Psoas muscle (tissue), 7 donors: ENCODE measurements at regions not wholly inside any gene's neighbourhood (a gene's known extent, or its start where the extent isn't known, plus 50 kb on each side); places are given as distances from the start of the nearest gene placed in this dataset.

Experiments
- ATAC-seq, 4 donors: fragments of 200-7000 bp; cut with Tn5 transposase; one replicate each; pipeline ENCODE4 v1.9.1; 2020; ENCODE audit warnings: moderate library complexity in 3 of 4, mild to moderate bottlenecking in 2 of 4
- DNase-seq, 2 donors: peaks; one replicate each; pipeline ENCODE4 v3.0.0-alpha.2; 2020
- H3K27ac ChIP-seq: fragments of 200-600 bp; one replicate; pipeline ENCODE4 v1.8.0; 2022
- H3K27me3 ChIP-seq, 3 donors: fragments of 200-600 bp in 1 of 3; one replicate each; pipeline versions ENCODE4 v1.6.1 to v1.8.0; 2013 to 2022; ENCODE audit warnings: low read length in 2 of 3, mild to moderate bottlenecking in 2 of 3, moderate library complexity in 1 of 3; ENCODE audit not compliant: insufficient read depth in 3 of 3
- H3K36me3 ChIP-seq, 2 donors: fragments of 200-600 bp in 1 of 2; one replicate each; pipeline versions ENCODE4 v1.6.1 to v1.8.0; 2013 to 2022; ENCODE audit warnings: low read depth in 1 of 2, mild to moderate bottlenecking in 1 of 2, moderate library complexity in 1 of 2; ENCODE audit not compliant: insufficient read depth in 1 of 2
- H3K4me1 ChIP-seq: fragments of 200-600 bp; one replicate; pipeline ENCODE4 v1.8.0; 2022
- H3K4me3 ChIP-seq: fragments of 200-600 bp; one replicate; pipeline ENCODE4 v1.8.0; 2022; ENCODE audit warnings: mild to moderate bottlenecking
- H3K9me3 ChIP-seq: fragments of 200-600 bp; one replicate; pipeline ENCODE4 v1.8.0; 2022
- WGBS, 3 donors: extraction: QIAGEN DNeasy Blood & Tissue Kit; methylation state at CpG; one replicate each; pipeline versions ENCODE4 v1.1.6 to v1.1.7; 2013; 5-methylcytosine and 5-hydroxymethylcytosine counted together
- intact Hi-C, 2 donors: fragments of 100-400 bp; cut with DNase I; formaldehyde crosslinking; loops; one replicate each; pipeline versions ENCODE4 v1.11.0 to v1.14.2; 2022
- TF ChIP-seq, protein P1 (sequence below): fragments of 200-600 bp; IDR thresholded peaks from one replicate; pipeline ENCODE4 v1.8.0; 2022; ENCODE audit warnings: antibody characterized with exemption
- donor health status: healthy with polysubstance abuse.
- donor health status: DM: no; HTN: no; CAD: no; lungs with moderate emphysema.
- donor health status: Bipolar disorder and iron deficiency.
- donor health status: healthy.
- donor health status: DM: yes; HTN: yes; CAD: no.
- donor health status: DM: no; HTN: no; CAD: no.
- donor health status: DM: yes; HTN: yes; CAD: no.

DNA sequence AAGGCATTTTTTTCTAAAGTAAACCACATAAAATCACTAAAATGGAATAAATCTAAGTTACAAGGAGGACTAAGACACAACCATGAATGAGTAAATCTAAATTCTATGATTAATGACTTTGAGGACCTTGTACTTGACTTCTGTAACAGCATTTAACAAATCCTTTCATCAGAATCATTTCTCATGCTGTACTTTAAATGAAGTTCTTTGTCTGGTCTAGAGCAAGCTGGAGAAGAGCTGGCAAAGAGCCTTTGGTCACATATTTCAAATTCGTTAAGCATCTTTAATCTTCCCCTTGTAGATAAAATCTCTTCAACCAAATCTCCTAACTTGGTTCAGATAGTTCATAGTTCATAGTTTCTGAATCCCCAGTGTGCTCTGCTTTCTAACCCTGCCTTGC, 405.4 kb downstream of the PTPRC start:
- no peak overlapping the region for H3K4me3 ChIP-seq
- no peak for DNase-seq
- no peaks in the 10 kb centered on the region for H3K4me1 ChIP-seq
- no peaks in the 10 kb centered on the region for H3K9me3 ChIP-seq
- H3K36me3 ChIP-seq: no peaks in the 10 kb centered on the region
- TF ChIP-seq, protein P1, sequence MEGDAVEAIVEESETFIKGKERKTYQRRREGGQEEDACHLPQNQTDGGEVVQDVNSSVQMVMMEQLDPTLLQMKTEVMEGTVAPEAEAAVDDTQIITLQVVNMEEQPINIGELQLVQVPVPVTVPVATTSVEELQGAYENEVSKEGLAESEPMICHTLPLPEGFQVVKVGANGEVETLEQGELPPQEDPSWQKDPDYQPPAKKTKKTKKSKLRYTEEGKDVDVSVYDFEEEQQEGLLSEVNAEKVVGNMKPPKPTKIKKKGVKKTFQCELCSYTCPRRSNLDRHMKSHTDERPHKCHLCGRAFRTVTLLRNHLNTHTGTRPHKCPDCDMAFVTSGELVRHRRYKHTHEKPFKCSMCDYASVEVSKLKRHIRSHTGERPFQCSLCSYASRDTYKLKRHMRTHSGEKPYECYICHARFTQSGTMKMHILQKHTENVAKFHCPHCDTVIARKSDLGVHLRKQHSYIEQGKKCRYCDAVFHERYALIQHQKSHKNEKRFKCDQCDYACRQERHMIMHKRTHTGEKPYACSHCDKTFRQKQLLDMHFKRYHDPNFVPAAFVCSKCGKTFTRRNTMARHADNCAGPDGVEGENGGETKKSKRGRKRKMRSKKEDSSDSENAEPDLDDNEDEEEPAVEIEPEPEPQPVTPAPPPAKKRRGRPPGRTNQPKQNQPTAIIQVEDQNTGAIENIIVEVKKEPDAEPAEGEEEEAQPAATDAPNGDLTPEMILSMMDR: no peak
- no peaks in the 10 kb centered on the region for H3K27me3 ChIP-seq
- WGBS, 3 donors: 32 to 70% (median 42%) methylated on average over 1 of the region's 1 CpG
- intact Hi-C loops: no loop called here
- H3K27ac ChIP-seq: no peak overlapping the region
- no peak for ATAC-seq

DNA sequence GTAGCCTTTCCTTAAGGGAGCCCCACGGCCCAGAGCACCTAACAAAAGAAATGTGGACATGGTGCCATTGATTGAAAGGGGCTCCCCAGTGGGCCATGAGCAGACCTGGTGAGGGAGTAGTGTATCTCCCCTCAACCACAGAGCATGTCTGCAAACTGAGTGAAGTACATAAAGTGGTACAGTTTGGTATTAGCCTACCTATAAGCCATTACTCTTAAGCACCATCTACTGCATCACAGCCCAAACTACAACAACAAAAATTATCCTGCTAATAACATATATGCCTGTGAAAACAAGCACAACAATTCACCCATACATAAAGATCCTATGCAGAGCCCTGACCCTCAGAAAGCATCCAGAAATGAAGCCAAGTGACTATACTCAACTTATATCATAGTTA, 407.8 kb downstream of the PTPRC start:
- TF ChIP-seq, protein P1: no peak
- H3K36me3 ChIP-seq: no peaks in the 10 kb centered on the region
- no peaks in the 10 kb centered on the region for H3K27me3 ChIP-seq
- no peak overlapping the region for H3K27ac ChIP-seq
- ATAC-seq: no peak
- intact Hi-C loops: no loop called here
- H3K9me3 ChIP-seq: no peaks in the 10 kb centered on the region
- H3K4me1 ChIP-seq: no peaks in the 10 kb centered on the region
- 79 to 95% (median 83%) methylated on average over 1 of the region's 1 CpG for WGBS, 3 donors
- no peak for DNase-seq
- H3K4me3 ChIP-seq: no peak overlapping the region

DNA sequence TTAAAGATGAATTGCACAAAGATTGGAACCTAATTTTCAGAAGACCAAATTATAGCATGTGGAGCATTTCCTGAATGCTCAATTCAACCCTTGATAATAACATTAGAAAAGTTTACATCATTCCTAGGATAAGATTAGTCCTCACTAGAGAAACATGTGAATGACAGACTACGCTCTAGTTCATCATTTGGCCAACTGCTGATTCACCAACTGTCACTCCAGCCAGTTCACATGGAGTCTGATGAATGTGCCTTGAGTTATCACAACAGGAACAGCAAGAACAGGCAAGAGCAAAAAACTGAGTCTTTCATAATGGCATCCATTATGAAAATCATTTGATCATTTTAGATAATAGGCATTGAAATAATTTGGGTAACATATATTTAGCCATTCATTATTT, 415.9 kb downstream of the PTPRC start:
- Histone ChIP-seq H3K27ac (no peak overlapping the region), H3K4me3 (no peak overlapping the region), H3K36me3 (no peaks in the 10 kb centered on the region), H3K9me3 (no peaks in the 10 kb centered on the region), H3K4me1 (no peaks in the 10 kb centered on the region), H3K27me3 (no peaks in the 10 kb centered on the region)
- TF ChIP-seq, protein P1: no peak
- ATAC-seq (no peak), DNase-seq (no peak)
- intact Hi-C loops: no loop called here
- 77 to 88% (median 86%) methylated on average over 1 of the region's 1 CpG for WGBS, 3 donors

DNA sequence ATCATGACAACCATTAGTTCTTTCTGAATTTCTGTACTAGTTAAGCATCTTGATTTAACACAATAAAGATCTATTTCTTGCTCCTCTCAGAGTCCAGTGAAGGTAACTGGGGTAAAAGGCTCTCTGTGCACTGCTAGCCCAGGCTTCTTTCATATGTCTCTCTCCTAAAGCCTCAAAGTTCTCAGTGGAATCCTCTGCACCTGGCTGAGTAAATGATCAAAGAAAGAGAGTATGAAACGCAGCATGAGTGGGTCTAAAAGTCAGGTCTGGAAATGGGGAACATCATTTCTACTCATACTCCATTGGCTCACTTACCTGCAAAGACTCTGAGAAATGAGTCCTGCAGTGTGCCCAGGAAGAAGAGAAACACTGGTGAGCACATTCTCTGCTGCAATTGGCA, 418.5 kb downstream of the PTPRC start:
- intact Hi-C loops: no loop called here

DNA sequence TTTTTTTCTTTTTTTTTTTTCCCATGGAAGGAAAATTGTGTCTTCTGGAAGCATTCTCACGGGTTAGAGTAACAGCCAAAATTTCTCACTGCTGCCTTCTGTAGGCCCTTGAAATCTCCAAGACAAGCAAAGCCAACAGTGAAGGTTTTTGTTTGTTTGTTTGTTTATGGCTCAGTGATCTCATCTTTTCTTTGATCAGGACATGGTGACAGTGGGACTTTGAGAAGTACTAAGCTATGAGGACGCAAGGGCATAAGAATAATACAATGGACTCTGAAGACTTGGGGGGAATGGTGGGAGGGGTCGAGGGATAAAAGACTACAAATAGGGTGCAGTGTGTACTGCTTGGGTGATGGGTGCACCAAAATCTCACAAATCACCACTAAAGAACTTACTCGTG, 419.4 kb downstream of the PTPRC start:
- ATAC-seq (no peak), DNase-seq (no peak)
- H3K27me3 ChIP-seq: no peaks in the 10 kb centered on the region
- TF ChIP-seq, protein P1: no peak
- no peaks in the 10 kb centered on the region for H3K4me1 ChIP-seq
- 78 to 84% (median 82%) methylated on average over 4 of the region's 4 CpGs for WGBS, 3 donors
- H3K4me3 ChIP-seq: no peak overlapping the region
- H3K9me3 ChIP-seq: no peaks in the 10 kb centered on the region
- intact Hi-C loops: no loop called here
- no peak overlapping the region for H3K27ac ChIP-seq
- H3K36me3 ChIP-seq: no peaks in the 10 kb centered on the region

More for the DNA sequence above, 418.5 kb downstream of the PTPRC start:
- H3K36me3 ChIP-seq: no peaks in the 10 kb centered on the region
- TF ChIP-seq, protein P1: no peak
- H3K27ac ChIP-seq: no peak overlapping the region
- H3K4me1 ChIP-seq: no peaks in the 10 kb centered on the region
- 78 to 89% (median 88%) methylated on average over 1 of the region's 1 CpG for WGBS, 3 donors
- no peaks in the 10 kb centered on the region for H3K27me3 ChIP-seq
- H3K4me3 ChIP-seq: no peak overlapping the region
- H3K9me3 ChIP-seq: no peaks in the 10 kb centered on the region
- ATAC-seq (no peak), DNase-seq (no peak)
